Keratinocyte (primary cell): ENCODE measurements at regions not wholly inside any gene's neighbourhood (a gene's known extent, or its start where the extent isn't known, plus 50 kb on each side); places are given as distances from the start of the nearest gene placed in this dataset.

Source experiments
- DNase-seq: peaks from one replicate; pipeline ENCODE4 v3.0.0-alpha.2; 2011; ENCODE audit warnings: low read depth, missing footprints, low spot score
- FAIRE-seq: peaks from 2 replicates; lab custom pipeline; 2011; peaks lifted over from hg19 to GRCh38; lab: Jason Lieb, UNC
- H2AFZ ChIP-seq: 2 replicates; pipeline ENCODE4 v1.6.0; 2012; ENCODE audit warnings: low read length, control low read depth, inconsistent platforms; ENCODE audit not compliant: control insufficient read depth
- H3K27ac ChIP-seq: 2 replicates; pipeline ENCODE4 v1.5.1; 2011; ENCODE audit warnings: low read length; ENCODE audit not compliant: control insufficient read depth, insufficient read depth
- H3K27me3 ChIP-seq: 3 replicates; pipeline ENCODE4 v1.6.0; 2011; ENCODE audit warnings: low read length; ENCODE audit not compliant: control insufficient read depth, insufficient read depth; ENCODE audit errors: extremely low read depth
- H3K36me3 ChIP-seq, 2 experiments: 2 replicates in 1 of 2; 3 replicates in 1 of 2; pipeline ENCODE4 v1.5.1; 2011; ENCODE audit warnings: low read length in 2 of 2, mild to moderate bottlenecking in 1 of 2; ENCODE audit not compliant: control insufficient read depth in 2 of 2, insufficient read depth in 2 of 2; ENCODE audit errors: extremely low read depth in 1 of 2
- H3K4me1 ChIP-seq: 3 replicates; pipeline ENCODE4 v1.5.1; 2011; ENCODE audit warnings: low read length; ENCODE audit not compliant: control insufficient read depth, insufficient read depth; ENCODE audit errors: extremely low read depth
- H3K4me2 ChIP-seq: 3 replicates; pipeline ENCODE4 v1.6.0; 2011; ENCODE audit warnings: low read depth, low read length; ENCODE audit not compliant: control insufficient read depth, insufficient read depth; ENCODE audit errors: extremely low read depth
- H3K4me3 ChIP-seq, 3 experiments: fragments of 200-600 bp in 1 of 3; sonication (generic) in 1 of 3; 2 replicates in 2 of 3; 3 replicates in 1 of 3; pipeline ENCODE4 v1.5.1; 2011 to 2016; ENCODE audit warnings: low read length in 3 of 3, mild to moderate bottlenecking in 3 of 3, control low read depth in 2 of 3, inconsistent platforms in 1 of 3, low read depth in 1 of 3, mixed read lengths in 1 of 3, mixed run types in 1 of 3, moderate library complexity in 1 of 3; ENCODE audit not compliant: control insufficient read depth in 2 of 3, insufficient read depth in 2 of 3; ENCODE audit errors: extremely low read depth in 1 of 3
- H3K79me2 ChIP-seq: 2 replicates; pipeline ENCODE4 v1.6.0; 2012; ENCODE audit warnings: low read length; ENCODE audit not compliant: control insufficient read depth, insufficient read depth
- H3K9ac ChIP-seq: 3 replicates; pipeline ENCODE4 v1.6.0; 2011; ENCODE audit warnings: low read length; ENCODE audit not compliant: control insufficient read depth, insufficient read depth; ENCODE audit errors: extremely low read depth
- H3K9me1 ChIP-seq: 3 replicates; pipeline ENCODE4 v1.6.0; 2011; ENCODE audit warnings: low read length; ENCODE audit not compliant: control insufficient read depth, insufficient read depth; ENCODE audit errors: extremely low read depth
- H3K9me3 ChIP-seq: 2 replicates; pipeline ENCODE4 v1.5.1; 2012; ENCODE audit warnings: low read depth, low read length; ENCODE audit not compliant: control insufficient read depth
- H4K20me1 ChIP-seq: 3 replicates; pipeline ENCODE4 v1.6.0; 2011; ENCODE audit warnings: low read length; ENCODE audit not compliant: control insufficient read depth, insufficient read depth; ENCODE audit errors: extremely low read depth
- CTCF ChIP-seq, 3 experiments: IDR thresholded peaks in 1 of 3; conservative IDR thresholded peaks in 1 of 3; optimal IDR thresholded peaks in 1 of 3; 2 replicates in 2 of 3; 3 replicates in 1 of 3; pipeline versions ENCODE3 to v1.5.1; 2011; ENCODE audit warnings: low read length in 3 of 3, mild to moderate bottlenecking in 3 of 3, moderate library complexity in 2 of 3, control low read depth in 1 of 3, inconsistent platforms in 1 of 3; ENCODE audit not compliant: insufficient read depth in 2 of 3; ENCODE audit errors: extremely low read depth in 1 of 3
- EZH2 ChIP-seq: IDR thresholded peaks from one replicate; pipeline ENCODE4 v1.6.1; 2012; ENCODE audit warnings: inconsistent platforms, mild to moderate bottlenecking, low read length, moderate library complexity
- dilution Hi-C: fragments of 300-500 bp; cut with MboI; formaldehyde crosslinking; loops from one replicate; pipeline ENCODE4 v1.7.0; 2020; ENCODE audit warnings: low sequenced_read_pairs; ENCODE audit not compliant: extremely low pct_ligation_motif_present

- DNase-seq (no peak), FAIRE-seq (no peak)
- Histone ChIP-seq H3K27me3 (peaks cover 21% of the 10 kb centered on the region), H3K27ac (no peak overlapping the region), H3K9me3 (no peaks in the 10 kb centered on the region), H3K9ac (no peak overlapping the region), H3K4me3 (no peak overlapping the region), H4K20me1 (no peaks in the 10 kb centered on the region), H3K4me1 (no peaks in the 10 kb centered on the region), H3K79me2 (no peaks in the 10 kb centered on the region), H3K36me3 (no peaks in the 10 kb centered on the region), H3K9me1 (no peaks in the 10 kb centered on the region), H3K4me2 (no peak overlapping the region), H2AFZ (no peak overlapping the region)
- dilution Hi-C loops, result no loop called here
- no peak for TF ChIP-seq CTCF (optimal IDR thresholded peaks at IDR 0.05 in 1 of 3, IDR thresholded peaks at IDR 0.05 in 1 of 3, conservative IDR thresholded peaks at IDR 0.05 in 1 of 3; ENCODE audit: extremely low read depth in 1 of 3, insufficient read depth in 2 of 3, low read length in 3 of 3)
- no peak for TF ChIP-seq EZH2
These were observed 90.3 kb downstream of the BARX1 start for GRCh38 chr9:93864840-93865239.

GRCh38 chr9:93864032-93864431 is 91.1 kb downstream of the BARX1 start:
- H3K9me1 ChIP-seq, result no peaks in the 10 kb centered on the region
- no peak for DNase-seq
- no peak overlapping the region for H3K4me3 ChIP-seq
- no peaks in the 10 kb centered on the region for H3K9me3 ChIP-seq
- no peaks in the 10 kb centered on the region for H4K20me1 ChIP-seq
- TF ChIP-seq EZH2, result no peak
- TF ChIP-seq CTCF (optimal IDR thresholded peaks at IDR 0.05 in 1 of 3, IDR thresholded peaks at IDR 0.05 in 1 of 3, conservative IDR thresholded peaks at IDR 0.05 in 1 of 3; ENCODE audit: extremely low read depth in 1 of 3, insufficient read depth in 2 of 3, low read length in 3 of 3), result no peak
- no peak overlapping the region for H3K27ac ChIP-seq
- dilution Hi-C loops, result no loop called here
- H3K9ac ChIP-seq, result no peak overlapping the region
- FAIRE-seq, result no peak
- peaks cover 28% of the 10 kb centered on the region for H3K27me3 ChIP-seq
- no peaks in the 10 kb centered on the region for H3K79me2 ChIP-seq
- no peaks in the 10 kb centered on the region for H3K4me1 ChIP-seq
- no peak overlapping the region for H3K4me2 ChIP-seq
- no peak overlapping the region for H2AFZ ChIP-seq
- H3K36me3 ChIP-seq, result no peaks in the 10 kb centered on the region
